ENCODE measurements at regions not wholly inside any gene's neighbourhood (a gene's known extent, or its start where the extent isn't known, plus 50 kb on each side); places are given as distances from the start of the nearest gene placed in this dataset.
"Not testable (repeated sequence)": the region's sequence is repeated elsewhere in the genome, so short reads cannot be mapped to it uniquely, and the experiment has no call there.

DNA sequence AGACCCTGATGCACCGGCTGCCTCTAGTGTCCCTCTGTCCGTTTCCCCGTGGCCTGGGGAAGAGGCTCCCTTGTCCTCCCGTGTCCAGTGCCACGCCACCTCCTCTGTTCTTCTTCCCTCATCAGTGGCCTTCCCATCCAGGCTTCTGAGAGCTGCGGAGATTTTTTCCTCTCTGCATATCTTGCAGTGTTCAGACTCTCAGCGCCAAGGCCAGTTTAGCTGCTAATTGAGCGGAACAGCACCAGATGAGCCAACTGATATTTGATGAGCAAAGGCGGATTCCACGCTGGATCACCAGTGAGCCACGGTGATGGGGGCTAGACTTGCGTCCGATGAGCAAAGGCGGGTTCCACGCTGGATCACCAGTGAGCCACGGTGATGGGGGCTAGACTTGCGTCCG is 257.6 kb downstream of the FOXL1 start:
- DNase-seq = no peak

DNA sequence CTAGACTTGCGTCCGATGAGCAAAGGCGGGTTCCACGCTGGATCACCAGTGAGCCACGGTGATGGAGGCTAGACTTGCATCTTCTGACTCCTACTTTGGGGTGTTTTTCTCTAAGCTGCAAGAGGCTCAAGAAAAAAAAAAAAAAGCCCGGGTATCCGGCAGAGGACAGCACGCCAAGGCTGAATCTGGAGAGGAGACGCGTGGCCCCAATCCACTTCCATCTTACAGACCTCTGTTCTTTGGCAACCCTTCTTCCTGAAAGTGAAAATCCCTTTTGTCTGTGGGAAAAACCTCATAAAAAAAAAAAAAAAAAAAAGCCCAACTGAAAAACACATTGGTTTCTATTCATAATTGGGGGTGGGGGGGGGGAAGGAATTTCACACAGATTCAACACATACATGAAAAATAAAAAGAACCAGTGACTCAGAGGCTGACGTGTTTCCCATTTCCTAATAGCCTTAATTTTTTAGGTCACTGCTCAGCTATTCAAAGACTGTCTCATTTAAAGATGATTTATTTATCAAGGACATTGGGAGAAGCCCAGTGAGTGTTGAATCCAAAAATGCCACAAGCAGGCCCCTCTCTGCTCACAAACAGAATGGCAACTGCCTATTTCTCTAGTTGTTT is 258.3 kb downstream of the FOXL1 start:
- no peak for DNase-seq

GRCh38 chr16:86843812-86844211 is 265.5 kb downstream of the FOXL1 start:
- no peak for DNase-seq

DNA sequence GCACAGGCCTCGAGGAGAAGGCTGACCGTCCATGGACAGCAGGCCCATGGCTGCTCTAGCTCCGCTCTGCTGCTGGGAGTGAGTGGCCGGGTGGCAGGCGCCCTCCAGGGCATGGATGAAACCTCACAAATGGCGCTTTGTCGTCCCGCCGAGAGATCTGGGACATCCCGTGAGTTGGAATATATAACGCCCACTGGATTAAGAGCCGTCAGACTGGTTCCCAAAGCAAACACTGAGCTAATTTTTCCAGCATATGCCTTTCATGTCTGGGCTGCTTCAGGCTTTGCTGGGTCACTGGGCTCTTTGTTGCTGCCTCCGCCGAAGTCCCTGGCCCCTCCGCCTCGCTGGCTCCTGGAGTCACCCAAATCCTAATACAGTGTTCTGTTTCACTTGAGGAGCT is 266.3 kb downstream of the FOXL1 start:
- no peak for DNase-seq

GRCh38 chr16:86846136-86846535 is 267.8 kb downstream of the FOXL1 start:
- DNase-seq = no peak

GRCh38 chr16:86848821-86849220 is 270.5 kb downstream of the FOXL1 start:
- DNase-seq = no peak

- no peak for DNase-seq
Measured at GRCh38 chr16:86850670-86851069, 272.3 kb downstream of the FOXL1 start.

DNA sequence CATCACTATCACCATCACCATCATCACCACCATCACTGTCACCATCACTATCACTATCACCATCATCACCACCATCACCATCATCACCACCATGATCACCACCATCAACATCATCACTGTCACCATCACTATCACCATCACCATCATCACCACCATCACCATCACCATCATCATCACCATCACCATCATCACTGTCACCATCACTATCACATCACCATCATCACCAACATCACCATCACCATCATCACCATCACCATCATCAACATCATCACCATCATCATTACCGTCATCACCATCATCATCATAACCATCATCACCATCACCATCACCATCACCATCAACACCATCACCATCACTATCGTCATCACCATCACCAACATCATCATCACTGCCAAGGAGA is 273.8 kb downstream of the FOXL1 start:
- DNase-seq = no peak

GRCh38 chr16:86854058-86854621 is 275.8 kb downstream of the FOXL1 start:
- no peak for DNase-seq

GRCh38 chr16:86854626-86855294 is 276.4 kb downstream of the FOXL1 start:
- no peak for DNase-seq

DNA sequence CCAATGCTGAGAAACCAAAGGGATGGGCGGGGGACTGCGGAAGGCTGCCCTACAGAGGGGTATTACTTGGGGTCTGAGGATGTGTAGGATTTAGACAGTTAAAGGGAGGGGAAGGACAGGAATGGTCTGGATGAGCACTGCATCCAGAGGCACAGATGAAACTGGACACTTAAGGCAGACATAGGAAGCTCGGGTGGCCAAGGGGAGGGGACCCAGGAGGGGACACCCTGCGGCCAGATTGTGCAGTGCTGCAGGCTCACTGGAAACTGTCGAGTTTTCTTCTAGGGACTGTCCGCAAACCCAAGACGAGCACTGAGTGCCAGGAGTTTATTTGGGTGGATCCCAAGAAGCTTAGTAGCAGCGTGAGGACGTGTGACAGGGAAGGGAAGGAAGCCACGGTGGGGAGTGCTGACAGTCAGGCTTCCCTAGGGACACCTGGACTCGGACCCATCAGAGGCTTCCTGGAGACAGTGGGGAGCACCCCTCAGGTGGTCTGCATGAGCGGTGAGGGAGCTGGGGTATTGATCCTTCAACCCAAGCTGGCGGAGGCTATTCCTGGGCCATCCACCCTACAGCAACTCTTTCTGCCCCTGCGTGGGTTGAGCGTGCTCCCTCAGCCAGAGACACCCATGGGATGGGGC is 278.7 kb downstream of the FOXL1 start:
- DNase-seq = no peak

- no peak for DNase-seq
Measured at GRCh38 chr16:86857807-86858206, 279.5 kb downstream of the FOXL1 start.

GRCh38 chr16:86858501-86858900 is 280.2 kb downstream of the FOXL1 start:
- no peak for DNase-seq

GRCh38 chr16:86861270-86861858 is 283.0 kb downstream of the FOXL1 start:
- DNase-seq = not testable (repeated sequence)

DNA sequence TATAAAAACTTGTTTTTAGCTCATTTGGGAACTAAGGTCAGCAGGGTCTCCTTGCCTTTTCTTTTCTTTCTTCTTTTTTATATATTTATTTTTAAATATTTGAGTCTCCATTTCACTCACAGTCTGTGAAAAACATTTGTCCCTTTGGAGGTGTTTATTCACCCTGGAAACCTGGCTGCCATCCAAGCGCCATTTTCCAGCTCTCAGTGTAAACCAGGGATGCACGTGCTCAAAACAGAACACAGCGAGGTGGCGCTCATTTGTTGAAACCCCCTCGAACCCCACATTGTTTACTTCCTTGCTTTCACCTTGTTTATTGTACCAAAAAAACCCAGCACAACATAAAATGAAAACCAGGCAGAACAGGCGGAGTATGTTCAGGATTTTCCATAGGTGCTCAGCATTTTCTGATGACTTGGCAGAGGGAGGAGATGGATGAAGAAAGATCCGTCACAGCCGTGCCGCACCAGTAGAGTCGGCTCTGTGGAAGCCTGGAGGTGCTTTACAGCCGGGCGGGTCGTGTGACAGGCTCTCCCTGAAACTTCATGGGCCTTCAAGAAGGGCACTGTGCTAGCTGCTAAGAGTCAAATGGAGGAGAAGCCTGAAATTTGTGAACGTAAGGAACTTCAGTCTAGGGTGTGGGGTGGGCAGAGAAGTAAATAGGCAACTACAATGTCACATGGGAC is 284.4 kb downstream of the FOXL1 start:
- DNase-seq = no peak

DNA sequence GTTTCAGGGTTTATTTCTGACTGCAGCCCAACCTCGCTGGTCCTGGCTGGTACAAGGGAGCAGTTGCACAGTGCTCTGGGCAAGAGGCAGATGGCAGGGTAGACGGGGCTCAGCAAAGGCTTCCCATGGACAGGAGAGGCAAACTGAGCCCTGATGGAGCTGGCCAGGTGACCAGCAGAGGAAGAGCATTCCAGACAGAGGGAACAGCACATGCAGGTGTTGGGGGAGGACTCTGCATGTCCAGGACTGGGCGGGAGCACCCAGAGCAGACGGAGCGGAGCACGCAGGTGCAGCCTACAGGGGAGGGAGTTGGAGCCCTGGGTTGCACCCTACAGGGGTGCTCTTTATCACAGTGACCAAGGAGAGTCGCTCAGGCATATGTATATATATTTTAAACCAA is 285.3 kb downstream of the FOXL1 start:
- no peak for DNase-seq

- no peak for DNase-seq
Measured at GRCh38 chr16:86864586-86864985, 286.2 kb downstream of the FOXL1 start.

DNA sequence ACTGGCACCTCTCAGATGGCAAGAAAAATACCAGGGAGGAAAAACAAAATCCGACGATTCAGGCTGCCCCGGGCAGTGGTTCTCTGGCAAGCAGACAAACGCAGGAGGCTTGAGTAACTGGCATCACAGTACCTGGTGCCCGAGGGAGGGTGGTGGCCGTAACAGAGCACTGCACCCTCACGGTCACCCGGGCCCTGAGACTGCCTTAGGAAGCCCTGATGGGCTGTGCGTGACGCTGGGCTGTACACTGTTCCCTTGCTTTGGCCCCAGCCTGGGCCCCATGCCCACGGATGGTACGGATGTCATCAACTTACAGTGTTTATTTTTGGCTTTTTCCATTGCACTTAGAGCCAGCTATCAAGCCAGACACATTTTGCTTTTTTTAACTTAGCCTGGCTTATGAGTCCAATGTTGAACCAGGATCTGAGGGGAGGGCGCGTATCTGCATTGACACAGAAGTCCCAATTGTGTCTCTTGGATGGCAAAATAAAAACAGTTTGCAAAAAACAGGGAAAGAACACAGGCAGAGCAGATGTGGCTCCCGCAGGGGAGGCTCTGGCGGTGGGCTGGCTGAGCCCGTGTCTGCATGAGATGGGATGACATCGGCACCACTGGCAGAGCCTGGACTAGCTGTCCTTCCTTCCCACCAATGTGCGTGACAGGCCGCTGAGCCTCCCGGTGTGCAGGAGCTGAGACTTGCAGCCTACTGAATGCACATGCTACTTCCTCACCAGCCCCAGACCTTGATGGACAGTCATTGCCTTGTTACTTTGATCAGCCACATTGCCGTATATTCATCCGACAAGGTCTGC is 287.7 kb downstream of the FOXL1 start:
- no peak for DNase-seq

DNA sequence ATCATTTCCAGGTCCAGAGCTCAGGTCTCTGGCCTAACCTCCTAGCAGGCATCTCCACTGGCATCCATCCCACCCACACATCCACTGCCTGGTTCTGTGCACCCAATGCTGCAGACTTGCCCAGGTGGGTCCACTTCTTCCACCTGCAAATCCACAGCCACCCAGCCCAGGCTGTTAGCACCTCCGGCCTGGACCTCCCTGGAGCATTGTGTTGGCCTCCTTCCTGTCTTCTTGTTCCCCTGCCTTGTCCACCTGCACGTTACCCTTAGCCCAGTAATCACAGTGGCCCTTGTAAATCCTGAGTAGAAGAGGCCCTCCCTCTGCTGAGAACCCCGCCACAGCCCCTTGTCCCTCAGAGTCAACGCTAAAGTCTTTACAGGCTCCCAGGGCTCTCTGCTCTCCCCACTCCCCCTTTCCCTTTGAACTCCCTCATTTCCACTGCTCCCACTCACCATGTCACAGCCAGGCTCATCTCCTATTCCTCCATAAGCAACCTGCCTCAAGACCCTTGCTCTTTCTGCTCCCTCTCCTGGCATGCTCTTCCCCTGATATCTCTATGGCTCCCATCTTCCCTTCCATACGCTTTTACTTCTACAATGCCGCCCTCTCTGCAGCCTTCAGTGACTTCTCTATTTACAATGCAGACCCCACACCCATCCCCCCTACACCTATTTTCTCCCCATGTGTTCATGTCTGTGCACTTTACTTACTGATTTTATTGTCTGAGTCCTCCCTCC is 288.8 kb downstream of the FOXL1 start:
- no peak for DNase-seq

DNA sequence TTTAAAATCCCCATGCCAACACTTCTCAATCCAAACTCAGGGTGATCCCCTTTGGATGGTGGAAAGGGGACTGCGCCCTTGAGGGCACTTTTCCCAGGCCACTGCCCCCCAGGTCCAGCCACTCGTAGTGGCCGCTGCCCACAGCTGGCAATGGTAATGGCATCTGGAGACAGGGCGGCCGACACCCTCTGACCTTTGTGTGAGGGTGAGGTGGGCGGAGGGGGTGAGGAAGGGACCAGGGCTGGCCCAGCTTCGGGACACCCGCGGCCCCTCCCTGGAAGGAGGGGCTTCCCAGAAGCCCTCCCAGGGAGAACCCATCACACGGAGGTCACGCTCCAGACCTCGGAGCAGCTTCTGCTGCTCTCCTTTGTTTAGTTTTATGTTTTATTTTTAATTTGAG is 289.7 kb downstream of the FOXL1 start:
- DNase-seq = no peak

GRCh38 chr16:86868786-86869185 is 290.4 kb downstream of the FOXL1 start:
- DNase-seq = no peak

All from suppressor macrophage (primary cell).